AG04450 (cell line): ENCODE measurements at regions not wholly inside any gene's neighbourhood (a gene's known extent, or its start where the extent isn't known, plus 50 kb on each side); places are given as distances from the start of the nearest gene placed in this dataset.
"Not testable (repeated sequence)": the region's sequence is repeated elsewhere in the genome, so short reads cannot be mapped to it uniquely, and the experiment has no call there.

ENCODE experiments used
- CTCF ChIA-PET: fragments of 300-600, 350-600 bp; formaldehyde crosslinking; extraction: SDS; loops from one replicate; lab custom pipeline; 2022; ENCODE audit warnings: antibody characterized with exemption, inconsistent platforms; lab: Charles Lee
- POLR2A ChIA-PET: fragments of 350-600 bp; formaldehyde crosslinking; extraction: SDS; loops from one replicate; lab custom pipeline; 2021; ENCODE audit warnings: antibody characterized with exemption, inconsistent platforms; lab: Yijun Ruan, JAX
- DNase-seq: peaks from one replicate; pipeline ENCODE4 v3.0.0-alpha.2; 2011; ENCODE audit warnings: low read depth, low spot score
- H3K27ac ChIP-seq: one replicate; pipeline ENCODE4 v1.5.1; 2012; ENCODE audit warnings: low read depth, low read length, control low read depth
- H3K27me3 ChIP-seq: one replicate; pipeline ENCODE4 v1.6.0; 2012; ENCODE audit warnings: low read length; ENCODE audit not compliant: control insufficient read depth, insufficient read depth
- H3K4me3 ChIP-seq: 2 replicates; pipeline ENCODE4 v1.5.1; 2011; ENCODE audit warnings: mild to moderate bottlenecking, low read depth, low read length, control low read depth
- H3K9me3 ChIP-seq: 2 replicates; pipeline ENCODE4 v1.5.1; 2012; ENCODE audit warnings: low read length; ENCODE audit not compliant: control insufficient read depth, insufficient read depth
- CTCF ChIP-seq: IDR thresholded peaks from 2 replicates; pipeline ENCODE4 v1.5.1; 2011; ENCODE audit warnings: low read depth, low read length, control low read depth, inconsistent platforms

- no peak overlapping the region for H3K27ac ChIP-seq
- peaks cover under 1% of the 10 kb centered on the region; the same call in 1 of the 2 replicates for H3K9me3 ChIP-seq
- H3K27me3 ChIP-seq: no peaks in the 10 kb centered on the region
- ChIA-PET POLR2A (no interaction called here), CTCF (no interaction called here)
- no peak overlapping the region for H3K4me3 ChIP-seq
- TF ChIP-seq CTCF: no peak
- no peak for DNase-seq
Measured at GRCh38 chr5:118511846-118512245, 476.5 kb downstream of the DTWD2 start.

- Histone ChIP-seq H3K9me3 (peaks cover 7% of the 10 kb centered on the region), H3K27me3 (no peaks in the 10 kb centered on the region), H3K27ac (no peak overlapping the region), H3K4me3 (no peak overlapping the region)
- no peak for DNase-seq
- CTCF ChIA-PET: no interaction called here
- no peak for TF ChIP-seq CTCF
- POLR2A ChIA-PET: no interaction called here
Measured at GRCh38 chr5:118506217-118506852, 482.0 kb downstream of the DTWD2 start.

- POLR2A ChIA-PET, DNase-seq: not testable (repeated sequence)
Measured at GRCh38 chr5:118502232-118502631, 486.1 kb downstream of the DTWD2 start.

GRCh38 chr5:118491351-118491750 lies 497.0 kb downstream of the DTWD2 start:
- DNase-seq: no peak
- Histone ChIP-seq H3K4me3 (no peak overlapping the region), H3K27ac (no peak overlapping the region), H3K27me3 (no peaks in the 10 kb centered on the region), H3K9me3 (peaks cover 4% of the 10 kb centered on the region; the same call in 1 of the 2 replicates)
- ChIA-PET POLR2A (no interaction called here), CTCF (no interaction called here)
- no peak for TF ChIP-seq CTCF

More at GRCh38 chr5:118502232-118502631, 486.1 kb downstream of the DTWD2 start:
- H3K27ac ChIP-seq, CTCF ChIA-PET, H3K9me3 ChIP-seq, H3K4me3 ChIP-seq, H3K27me3 ChIP-seq: not testable (repeated sequence)

- ChIA-PET POLR2A (no interaction called here), CTCF (no interaction called here)
- TF ChIP-seq CTCF: no peak
- no peak for DNase-seq
- peaks cover 2% of the 10 kb centered on the region; the same call in 1 of the 2 replicates for H3K9me3 ChIP-seq
- no peak overlapping the region for H3K27ac ChIP-seq
- no peaks in the 10 kb centered on the region for H3K27me3 ChIP-seq
- H3K4me3 ChIP-seq: no peak overlapping the region
Measured at GRCh38 chr5:118486647-118487225, 501.6 kb downstream of the DTWD2 start.
